Loucy (cell line): ENCODE measurements at regions not wholly inside any gene's neighbourhood (a gene's known extent, or its start where the extent isn't known, plus 50 kb on each side); places are given as distances from the start of the nearest gene placed in this dataset.

Experiments
- EZH2phosphoT487 ChIP-seq: fragments of 200-600 bp; IDR thresholded peaks from 2 replicates; pipeline ENCODE4 v1.6.1; 2018; ENCODE audit warnings: antibody characterized with exemption, mild to moderate bottlenecking, moderate library complexity, borderline replicate concordance
- TF ChIP-seq, protein P1 (sequence below): fragments of 200-600 bp; sonication (generic); conservative IDR thresholded peaks from 2 replicates; pipeline ENCODE4 v1.5.1; 2014; ENCODE audit warnings: mild to moderate bottlenecking, antibody characterized with exemption, low read length

DNA sequence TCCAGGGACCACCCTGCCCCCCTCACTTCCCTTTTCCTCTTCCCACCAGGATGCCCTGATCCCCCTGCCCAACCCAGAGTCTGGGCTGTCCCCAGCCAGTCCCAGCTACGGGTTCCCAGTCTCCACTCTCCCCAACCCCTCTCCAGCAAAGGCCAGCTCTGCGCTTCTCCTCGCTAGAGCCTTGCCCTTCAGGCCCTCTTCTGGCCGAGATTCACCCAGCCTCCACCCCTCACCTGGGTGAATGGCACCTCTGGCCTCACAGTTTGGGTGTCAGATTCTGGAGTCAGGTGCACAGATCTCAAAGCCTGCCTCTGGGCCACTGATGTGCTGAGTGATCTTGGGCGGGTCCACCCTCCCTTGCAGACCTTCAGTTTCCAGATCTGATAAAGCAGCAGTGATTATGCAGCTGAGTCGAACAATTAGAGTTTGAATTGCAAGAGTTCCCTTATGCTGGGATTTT is 185.6 kb upstream of the TNRC6C start:
- TF ChIP-seq, protein P1, sequence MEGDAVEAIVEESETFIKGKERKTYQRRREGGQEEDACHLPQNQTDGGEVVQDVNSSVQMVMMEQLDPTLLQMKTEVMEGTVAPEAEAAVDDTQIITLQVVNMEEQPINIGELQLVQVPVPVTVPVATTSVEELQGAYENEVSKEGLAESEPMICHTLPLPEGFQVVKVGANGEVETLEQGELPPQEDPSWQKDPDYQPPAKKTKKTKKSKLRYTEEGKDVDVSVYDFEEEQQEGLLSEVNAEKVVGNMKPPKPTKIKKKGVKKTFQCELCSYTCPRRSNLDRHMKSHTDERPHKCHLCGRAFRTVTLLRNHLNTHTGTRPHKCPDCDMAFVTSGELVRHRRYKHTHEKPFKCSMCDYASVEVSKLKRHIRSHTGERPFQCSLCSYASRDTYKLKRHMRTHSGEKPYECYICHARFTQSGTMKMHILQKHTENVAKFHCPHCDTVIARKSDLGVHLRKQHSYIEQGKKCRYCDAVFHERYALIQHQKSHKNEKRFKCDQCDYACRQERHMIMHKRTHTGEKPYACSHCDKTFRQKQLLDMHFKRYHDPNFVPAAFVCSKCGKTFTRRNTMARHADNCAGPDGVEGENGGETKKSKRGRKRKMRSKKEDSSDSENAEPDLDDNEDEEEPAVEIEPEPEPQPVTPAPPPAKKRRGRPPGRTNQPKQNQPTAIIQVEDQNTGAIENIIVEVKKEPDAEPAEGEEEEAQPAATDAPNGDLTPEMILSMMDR = no peak
- no peak for TF ChIP-seq EZH2phosphoT487
